ENCODE measurements at regions not wholly inside any gene's neighbourhood (a gene's known extent, or its start where the extent isn't known, plus 50 kb on each side); places are given as distances from the start of the nearest gene placed in this dataset.

DNA sequence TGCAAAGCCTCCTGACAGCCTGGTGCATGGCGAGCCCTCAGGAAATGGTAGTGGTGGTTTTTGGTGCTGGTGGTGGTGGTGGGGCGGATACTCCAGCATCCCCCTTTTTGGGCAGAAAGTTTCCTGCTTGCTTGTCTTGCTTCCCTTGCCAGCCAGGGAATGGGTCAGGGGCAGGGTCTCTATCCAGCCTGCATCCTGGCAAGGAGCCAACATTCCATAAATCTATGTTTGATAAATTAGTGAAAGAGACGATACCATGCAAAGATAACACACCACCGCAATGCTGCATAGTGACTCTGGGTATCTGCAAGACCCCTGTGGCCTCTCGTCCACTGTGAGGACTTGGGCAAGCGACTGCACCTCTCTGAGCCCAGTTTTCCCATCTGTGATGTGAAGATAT, 246.2 kb downstream of the LRFN2 start:
- POLR2A ChIA-PET, result no interaction called here
- Mint-ChIP-seq H3K27ac (no peak overlapping the region), H3K4me1 (ENCODE audit: low read depth) (peaks cover 3% of the 10 kb centered on the region), H3K9me3 (ENCODE audit: insufficient read depth) (no peaks in the 10 kb centered on the region), H3K27me3 (ENCODE audit: low read depth) (peaks cover 8% of the 10 kb centered on the region), H3K4me3 (no peak overlapping the region), H3K36me3 (ENCODE audit: low read depth) (no peaks in the 10 kb centered on the region)
- CTCF ChIA-PET, result no interaction called here
- no peak for ATAC-seq
- DNase-seq, result no peak

DNA sequence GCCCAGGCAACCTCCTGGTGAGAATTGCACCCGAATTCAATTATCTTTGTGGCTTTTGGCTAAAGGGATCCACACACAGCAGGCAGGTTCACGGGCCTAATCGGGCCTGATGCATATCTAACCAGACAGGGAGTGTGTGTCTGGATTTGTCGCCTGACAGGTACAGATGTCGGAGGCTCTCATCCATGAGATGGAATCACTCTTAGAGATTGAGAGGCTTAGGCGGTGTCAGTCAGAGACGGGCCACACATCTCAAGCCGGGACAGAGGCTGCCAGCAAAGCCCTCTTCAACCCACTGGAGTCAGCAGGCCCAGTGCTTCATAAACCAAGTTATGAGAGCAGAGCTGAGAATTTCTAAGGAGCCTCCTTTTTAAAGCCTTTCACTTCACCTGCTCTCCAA, 247.0 kb downstream of the LRFN2 start:
- DNase-seq, result no peak
- Mint-ChIP-seq H3K4me1 (ENCODE audit: low read depth) (peaks cover 3% of the 10 kb centered on the region), H3K4me3 (no peak overlapping the region), H3K27me3 (ENCODE audit: low read depth) (peaks cover 8% of the 10 kb centered on the region), H3K27ac (no peak overlapping the region), H3K36me3 (ENCODE audit: low read depth) (no peaks in the 10 kb centered on the region), H3K9me3 (ENCODE audit: insufficient read depth) (no peaks in the 10 kb centered on the region)
- ChIA-PET POLR2A (no interaction called here), CTCF (no interaction called here)
- ATAC-seq, result no peak

- no peaks in the 10 kb centered on the region for H3K9me3 Mint-ChIP-seq (ENCODE audit: insufficient read depth)
- H3K27me3 Mint-ChIP-seq (ENCODE audit: low read depth), result peaks cover 17% of the 10 kb centered on the region
- H3K27ac Mint-ChIP-seq, result no peak overlapping the region
- POLR2A ChIA-PET, result no interaction called here
- H3K4me1 Mint-ChIP-seq (ENCODE audit: low read depth), result peaks cover 1% of the 10 kb centered on the region
- ATAC-seq (no peak), DNase-seq (no peak)
- CTCF ChIA-PET, result no interaction called here
- H3K36me3 Mint-ChIP-seq (ENCODE audit: low read depth), result no peaks in the 10 kb centered on the region
- H3K4me3 Mint-ChIP-seq, result no peak overlapping the region
These were observed 248.9 kb downstream of the LRFN2 start for GRCh38 chr6:40338306-40338705.

DNA sequence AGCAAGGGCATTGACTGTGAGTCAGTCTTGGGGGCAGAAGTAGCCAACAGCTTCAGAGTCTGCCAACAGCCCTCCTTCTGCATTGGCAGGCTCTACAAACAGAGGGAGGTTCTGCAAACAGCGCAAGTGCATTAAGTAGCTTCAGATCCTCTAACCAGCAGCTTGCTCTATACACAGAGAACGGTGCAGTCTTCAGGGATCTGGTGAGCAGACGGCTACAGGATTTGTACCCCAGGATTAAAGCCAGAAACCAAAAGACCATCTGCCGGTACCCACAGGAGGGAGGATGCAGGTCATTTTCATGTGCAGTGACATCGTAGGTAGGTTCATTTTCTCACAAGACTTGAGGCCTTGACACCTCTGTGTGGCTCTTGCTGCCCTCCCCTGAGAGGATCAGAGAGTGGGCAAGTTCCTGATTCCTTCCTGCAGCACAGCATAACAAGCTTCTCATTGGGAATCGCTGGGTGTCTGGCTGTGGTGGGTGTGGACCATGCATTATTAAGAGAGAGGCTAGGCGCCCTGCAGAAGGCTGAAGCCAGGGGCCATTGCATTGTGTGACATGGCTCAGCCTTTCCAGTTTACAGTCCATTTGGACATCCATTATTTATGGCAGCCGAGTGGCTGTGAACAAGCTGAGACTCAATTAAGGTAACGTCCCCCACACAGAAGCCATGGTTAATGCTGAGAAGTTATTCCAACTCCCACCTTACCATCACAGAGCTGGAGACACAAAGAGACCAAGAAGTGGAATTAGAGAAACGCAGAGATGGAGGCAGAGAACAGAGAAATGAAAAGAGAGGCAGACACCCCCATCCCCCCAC, 250.0 kb downstream of the LRFN2 start:
- no peaks in the 10 kb centered on the region for H3K9me3 Mint-ChIP-seq (ENCODE audit: insufficient read depth)
- CTCF ChIA-PET, result interaction anchor here (0.7 kb wide), 1 partner anchor 138 kb away, joined by 3 read pairs; no protein-coding TSS in a partner anchor
- ATAC-seq (no peak), DNase-seq (no peak)
- H3K4me3 Mint-ChIP-seq, result no peak overlapping the region
- POLR2A ChIA-PET, result no interaction called here
- H3K27me3 Mint-ChIP-seq (ENCODE audit: low read depth), result peaks cover 22% of the 10 kb centered on the region
- H3K36me3 Mint-ChIP-seq (ENCODE audit: low read depth), result no peaks in the 10 kb centered on the region
- H3K27ac Mint-ChIP-seq, result no peak overlapping the region
- H3K4me1 Mint-ChIP-seq (ENCODE audit: low read depth), result no peaks in the 10 kb centered on the region

- ATAC-seq (no peak), DNase-seq (no peak)
- H3K4me1 Mint-ChIP-seq (ENCODE audit: low read depth), result no peaks in the 10 kb centered on the region
- H3K36me3 Mint-ChIP-seq (ENCODE audit: low read depth), result no peaks in the 10 kb centered on the region
- CTCF ChIA-PET, result no interaction called here
- no peak overlapping the region for H3K27ac Mint-ChIP-seq
- POLR2A ChIA-PET, result no interaction called here
- H3K4me3 Mint-ChIP-seq, result no peak overlapping the region
- H3K27me3 Mint-ChIP-seq (ENCODE audit: low read depth), result peaks cover 22% of the 10 kb centered on the region
- H3K9me3 Mint-ChIP-seq (ENCODE audit: insufficient read depth), result no peaks in the 10 kb centered on the region
These were observed 250.9 kb downstream of the LRFN2 start for GRCh38 chr6:40336296-40336695.

DNA sequence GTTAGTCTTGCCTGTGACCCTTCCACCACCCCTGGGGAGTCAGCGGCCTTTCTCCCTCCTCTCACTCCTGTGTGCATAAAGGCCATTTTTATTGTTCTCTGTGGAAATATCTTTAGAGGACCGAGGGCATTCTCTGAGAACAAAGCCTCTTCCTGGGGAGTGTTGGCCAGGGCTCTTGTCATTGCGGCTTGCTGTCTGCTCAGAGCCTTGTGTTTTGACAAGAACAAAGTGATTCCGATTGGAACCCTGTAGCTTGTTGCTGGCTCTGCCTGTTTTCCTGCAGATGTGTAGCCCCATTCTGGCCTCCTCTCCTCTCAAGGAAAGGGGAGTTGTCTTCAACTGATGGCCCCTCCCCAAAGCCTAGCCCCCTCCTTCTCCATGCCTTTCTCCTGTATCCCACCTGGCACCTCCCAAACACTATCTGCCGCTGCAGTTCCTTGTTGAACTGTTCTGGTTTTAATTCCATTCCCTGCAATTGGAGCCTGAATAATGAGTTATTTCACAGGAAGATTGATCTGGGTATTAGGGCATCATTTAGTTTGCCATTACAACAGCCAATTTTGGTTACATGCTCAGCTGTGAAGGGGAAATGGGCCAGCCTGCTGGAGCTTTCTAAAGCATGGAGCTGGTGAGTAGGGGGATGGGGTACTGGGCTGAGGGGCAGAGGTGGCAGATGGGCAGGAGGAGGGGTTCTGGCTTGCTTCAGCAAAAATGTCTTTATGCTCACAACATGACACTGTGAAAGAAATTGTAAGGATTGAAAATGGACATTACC, 252.5 kb downstream of the LRFN2 start:
- no peak overlapping the region for H3K4me3 Mint-ChIP-seq
- no peak for ATAC-seq
- H3K27me3 Mint-ChIP-seq (ENCODE audit: low read depth), result peaks cover 25% of the 10 kb centered on the region
- no peaks in the 10 kb centered on the region for H3K4me1 Mint-ChIP-seq (ENCODE audit: low read depth)
- H3K36me3 Mint-ChIP-seq (ENCODE audit: low read depth), result no peaks in the 10 kb centered on the region
- ChIA-PET CTCF (no interaction called here), POLR2A (no interaction called here)
- no peak overlapping the region for H3K27ac Mint-ChIP-seq
- no peak for DNase-seq
- H3K9me3 Mint-ChIP-seq (ENCODE audit: insufficient read depth), result no peaks in the 10 kb centered on the region

DNA sequence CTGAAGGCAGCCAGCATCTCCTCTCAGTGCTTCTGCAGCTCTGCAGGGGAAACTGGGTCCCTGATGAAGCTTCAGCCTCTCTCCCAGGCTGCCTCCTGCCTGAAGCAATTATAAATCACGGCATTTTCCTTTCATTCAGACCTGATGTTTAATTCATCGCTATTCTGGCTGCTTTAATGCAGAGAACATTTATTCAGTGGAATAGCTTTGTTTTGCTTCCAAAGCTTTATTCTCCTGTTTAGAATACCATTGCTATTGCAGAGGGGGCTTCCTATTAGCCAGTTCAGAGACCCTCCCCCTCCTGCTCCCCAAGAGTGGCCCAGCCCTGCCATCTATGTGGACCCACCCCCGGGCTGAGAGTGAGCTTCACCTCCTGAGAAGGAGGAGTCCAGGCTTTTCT, 255.6 kb downstream of the LRFN2 start:
- DNase-seq (no peak), ATAC-seq (no peak)
- Mint-ChIP-seq H3K4me3 (no peak overlapping the region), H3K4me1 (ENCODE audit: low read depth) (peaks cover 18% of the 10 kb centered on the region), H3K9me3 (ENCODE audit: insufficient read depth) (no peaks in the 10 kb centered on the region), H3K36me3 (ENCODE audit: low read depth) (no peaks in the 10 kb centered on the region), H3K27ac (no peak overlapping the region), H3K27me3 (ENCODE audit: low read depth) (peaks cover 21% of the 10 kb centered on the region)
- CTCF ChIA-PET, result interaction anchor here (1.1 kb wide), 1 partner anchor 581 kb away, joined by 7 read pairs; no protein-coding TSS in a partner anchor
- POLR2A ChIA-PET, result no interaction called here

DNA sequence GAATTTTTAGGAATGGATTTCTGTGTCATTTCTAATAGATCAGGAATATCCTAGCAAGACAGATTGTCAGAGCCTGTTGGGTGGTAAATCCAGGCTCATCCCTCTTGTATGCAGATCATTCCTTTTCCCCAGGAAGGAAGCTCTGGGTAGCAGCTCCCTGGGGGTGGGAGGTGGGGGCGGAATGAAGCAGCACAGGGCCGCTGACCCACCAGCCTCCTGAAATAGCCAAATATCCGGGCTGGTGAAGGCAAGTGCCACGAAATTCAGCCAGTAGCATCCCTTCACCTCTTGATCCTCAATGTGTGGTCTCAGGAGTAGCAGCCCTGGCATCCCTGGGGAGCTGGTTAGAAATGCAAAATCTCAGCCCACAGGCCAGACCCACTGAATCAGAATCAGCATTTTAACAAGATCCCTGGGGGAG, 256.9 kb downstream of the LRFN2 start:
- H3K4me1 Mint-ChIP-seq (ENCODE audit: low read depth), result peaks cover 28% of the 10 kb centered on the region
- DNase-seq, result no peak
- ATAC-seq, result no peak
- H3K9me3 Mint-ChIP-seq (ENCODE audit: insufficient read depth), result no peaks in the 10 kb centered on the region
- no peak overlapping the region for H3K4me3 Mint-ChIP-seq
- H3K27ac Mint-ChIP-seq, result no peak overlapping the region
- peaks cover 16% of the 10 kb centered on the region for H3K27me3 Mint-ChIP-seq (ENCODE audit: low read depth)
- ChIA-PET POLR2A (no interaction called here), CTCF (interaction anchor here (0.7 to 1.7 kb wide), 2 partner anchors 145 to 201 kb away, joined by 3 to 4 read pairs; no protein-coding TSS in a partner anchor)
- no peaks in the 10 kb centered on the region for H3K36me3 Mint-ChIP-seq (ENCODE audit: low read depth)

GRCh38 chr6:40328986-40329545, 258.1 kb downstream of the LRFN2 start:
- no peaks in the 10 kb centered on the region for H3K9me3 Mint-ChIP-seq (ENCODE audit: insufficient read depth)
- ChIA-PET CTCF (interaction anchor here (0.9 to 3.3 kb wide), 8 partner anchors 27 to 699 kb away, joined by 3 to 18 read pairs (median 4); partner anchors contain the start of gene LRFN2), POLR2A (no interaction called here)
- no peak overlapping the region for H3K27ac Mint-ChIP-seq
- peaks cover 19% of the 10 kb centered on the region for H3K27me3 Mint-ChIP-seq (ENCODE audit: low read depth)
- H3K36me3 Mint-ChIP-seq (ENCODE audit: low read depth), result no peaks in the 10 kb centered on the region
- no peak overlapping the region for H3K4me3 Mint-ChIP-seq
- DNase-seq (no peak), ATAC-seq (no peak)
- peaks cover 30% of the 10 kb centered on the region for H3K4me1 Mint-ChIP-seq (ENCODE audit: low read depth)

DNA sequence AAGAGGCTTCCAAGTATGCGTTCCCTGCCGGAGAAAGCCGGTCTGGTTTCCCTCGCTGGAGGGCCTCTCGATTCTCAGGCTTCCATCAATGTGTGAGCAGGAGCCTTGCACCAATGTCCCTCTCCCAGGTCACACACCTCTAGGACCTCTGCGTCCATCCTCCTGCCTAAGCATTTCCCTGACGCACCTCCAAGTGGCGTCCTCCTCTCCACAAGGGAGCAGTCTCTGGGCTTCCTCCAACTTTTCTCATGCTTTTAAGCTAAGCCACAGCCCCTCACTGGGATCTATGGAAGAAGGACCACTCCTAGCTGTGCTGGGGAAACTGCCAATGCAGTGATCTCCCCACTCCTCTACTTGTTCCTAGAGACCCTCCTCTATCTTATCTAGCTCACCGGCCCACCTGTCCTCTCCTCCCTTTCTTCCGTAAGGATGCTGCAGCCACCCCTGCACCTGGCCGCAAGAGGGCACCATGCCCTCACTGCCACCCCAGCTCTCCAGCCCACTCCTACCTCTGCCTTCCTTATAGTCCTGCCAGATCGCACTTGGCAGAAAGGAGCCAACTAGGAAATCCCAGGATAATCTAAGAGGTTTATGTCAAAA, 258.7 kb downstream of the LRFN2 start:
- Mint-ChIP-seq H3K4me1 (ENCODE audit: low read depth) (peaks cover 30% of the 10 kb centered on the region), H3K9me3 (ENCODE audit: insufficient read depth) (no peaks in the 10 kb centered on the region), H3K36me3 (ENCODE audit: low read depth) (no peaks in the 10 kb centered on the region), H3K27me3 (ENCODE audit: low read depth) (peaks cover 15% of the 10 kb centered on the region), H3K4me3 (no peak overlapping the region), H3K27ac (no peak overlapping the region)
- DNase-seq (peak; percentile 56), ATAC-seq (peak; percentile 69)
- CTCF ChIA-PET, result interaction anchor here (0.7 to 3.3 kb wide), 11 partner anchors 13 to 700 kb away, joined by 3 to 18 read pairs (median 4); partner anchors contain the start of gene LRFN2
- POLR2A ChIA-PET, result no interaction called here

DNA sequence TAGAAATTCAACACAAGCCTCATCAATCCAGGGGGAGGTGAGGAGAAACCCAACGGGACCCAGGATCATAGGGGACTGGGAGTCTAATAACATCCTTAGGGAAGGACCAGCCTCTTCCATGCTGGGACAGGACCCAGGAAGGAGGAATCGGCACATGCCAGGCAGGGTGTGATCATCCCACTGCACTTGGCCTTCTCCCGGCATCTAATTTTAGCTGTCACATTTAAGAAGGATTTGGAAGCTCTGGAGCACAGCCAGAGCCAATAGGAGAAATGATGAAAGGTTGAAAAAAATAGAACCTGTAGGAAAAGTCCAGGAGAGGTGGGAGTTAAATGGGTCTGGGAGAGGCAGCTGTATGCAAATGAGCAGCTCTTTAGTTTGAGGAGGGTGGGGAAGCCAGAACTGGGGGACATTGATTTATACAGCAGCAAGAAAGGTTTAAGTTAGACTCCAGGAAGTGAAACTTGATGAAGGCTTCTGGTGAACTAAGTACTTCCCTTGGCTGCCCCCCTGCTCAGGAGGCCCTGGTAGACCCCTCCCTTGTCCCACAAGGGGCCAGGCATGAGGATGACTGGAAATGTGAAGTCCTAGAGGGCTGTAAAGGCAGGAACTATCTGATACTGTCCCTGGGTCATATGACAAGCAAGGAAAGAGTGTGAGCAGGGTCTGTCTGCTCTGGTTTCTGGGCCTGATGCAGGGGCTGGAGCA, 260.3 kb downstream of the LRFN2 start:
- Mint-ChIP-seq H3K9me3 (ENCODE audit: insufficient read depth) (no peaks in the 10 kb centered on the region), H3K27me3 (ENCODE audit: low read depth) (peaks cover 15% of the 10 kb centered on the region), H3K36me3 (ENCODE audit: low read depth) (no peaks in the 10 kb centered on the region), H3K27ac (peak overlapping the region; percentile 16), H3K4me1 (ENCODE audit: low read depth) (peaks cover 30% of the 10 kb centered on the region), H3K4me3 (no peak overlapping the region)
- ChIA-PET POLR2A (no interaction called here), CTCF (interaction anchor here (2.3 to 3.3 kb wide), 2 partner anchors 260 to 585 kb away, joined by 9 to 18 read pairs; partner anchors contain the start of gene LRFN2)
- DNase-seq (no peak), ATAC-seq (no peak)
